ES-I3 (cell line): ENCODE measurements at regions not wholly inside any gene's neighbourhood (a gene's known extent, or its start where the extent isn't known, plus 50 kb on each side); places are given as distances from the start of the nearest gene placed in this dataset.

Experiments
- H3K36me3 ChIP-seq: 2 replicates; pipeline ENCODE4 v1.6.1; 2013; ENCODE audit warnings: mild to moderate bottlenecking, low read length, control low read depth, moderate library complexity; ENCODE audit not compliant: insufficient read depth
- H3K4me1 ChIP-seq: 2 replicates; pipeline ENCODE4 v1.6.1; 2013; ENCODE audit warnings: mild to moderate bottlenecking, control low read depth, low read length; ENCODE audit not compliant: insufficient read depth
- H3K9ac ChIP-seq: 2 replicates; pipeline ENCODE4 v1.6.1; 2013; ENCODE audit warnings: low read depth, mild to moderate bottlenecking, low read length, moderate library complexity
- H3K9me3 ChIP-seq: 2 replicates; pipeline ENCODE4 v1.6.1; 2013; ENCODE audit warnings: mild to moderate bottlenecking, low read length, moderate library complexity; ENCODE audit not compliant: control insufficient read depth, insufficient read depth

DNA sequence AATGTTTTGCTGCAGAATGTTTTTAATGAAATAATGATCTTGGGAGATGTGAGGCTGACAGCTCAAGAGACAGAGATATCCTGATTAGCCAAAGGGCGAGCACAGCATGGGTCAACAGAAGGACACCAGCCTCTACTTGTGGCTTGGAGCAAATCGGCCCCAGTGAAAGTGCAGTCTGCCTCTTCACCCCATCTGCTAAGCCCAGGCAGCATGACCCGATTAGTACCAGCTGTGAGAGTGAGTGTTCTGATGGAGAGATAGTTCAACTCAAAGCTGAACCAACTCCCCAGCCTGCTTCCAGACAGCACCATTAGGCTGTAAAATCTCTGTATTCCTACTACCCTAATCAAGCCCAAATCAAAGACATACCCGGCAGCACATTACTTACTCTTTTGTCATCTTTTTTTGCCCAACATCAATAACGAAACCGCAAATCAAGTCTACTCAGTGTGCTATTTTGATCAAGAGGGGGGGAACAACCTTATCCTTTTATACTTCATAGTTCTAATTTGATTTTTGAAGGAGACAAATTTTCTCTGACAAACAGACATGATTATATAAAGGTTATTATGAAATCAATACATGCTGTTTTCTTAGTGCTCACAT is 514.1 kb upstream of the NRSN1 start:
- Histone ChIP-seq H3K9me3 (no peaks in the 10 kb centered on the region), H3K36me3 (no peaks in the 10 kb centered on the region), H3K9ac (no peak overlapping the region), H3K4me1 (no peaks in the 10 kb centered on the region)

DNA sequence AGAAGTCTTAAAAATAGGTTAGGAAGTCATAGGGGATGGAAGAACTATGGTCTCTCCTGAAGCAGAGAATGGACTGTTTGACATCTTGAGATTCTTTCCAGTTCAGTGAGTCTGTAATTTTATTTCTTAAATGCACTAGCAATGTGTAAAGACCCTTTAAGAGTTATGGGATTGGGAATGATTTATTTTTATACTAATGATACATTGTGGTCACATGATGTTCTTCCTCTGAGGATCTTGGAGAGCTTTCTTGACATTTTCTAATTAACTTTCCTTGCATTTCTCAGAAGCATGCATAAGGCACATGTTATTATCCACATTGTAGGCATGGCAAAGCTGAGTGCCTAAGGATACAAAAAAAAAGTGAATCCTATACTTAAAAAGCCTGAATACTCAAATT is 507.6 kb upstream of the NRSN1 start:
- Histone ChIP-seq H3K9me3 (no peaks in the 10 kb centered on the region), H3K4me1 (0 out of 2 replicates have a peak, but pooled peaks cover 7% of the 10 kb centered on the region), H3K9ac (no peak overlapping the region), H3K36me3 (no peaks in the 10 kb centered on the region)

DNA sequence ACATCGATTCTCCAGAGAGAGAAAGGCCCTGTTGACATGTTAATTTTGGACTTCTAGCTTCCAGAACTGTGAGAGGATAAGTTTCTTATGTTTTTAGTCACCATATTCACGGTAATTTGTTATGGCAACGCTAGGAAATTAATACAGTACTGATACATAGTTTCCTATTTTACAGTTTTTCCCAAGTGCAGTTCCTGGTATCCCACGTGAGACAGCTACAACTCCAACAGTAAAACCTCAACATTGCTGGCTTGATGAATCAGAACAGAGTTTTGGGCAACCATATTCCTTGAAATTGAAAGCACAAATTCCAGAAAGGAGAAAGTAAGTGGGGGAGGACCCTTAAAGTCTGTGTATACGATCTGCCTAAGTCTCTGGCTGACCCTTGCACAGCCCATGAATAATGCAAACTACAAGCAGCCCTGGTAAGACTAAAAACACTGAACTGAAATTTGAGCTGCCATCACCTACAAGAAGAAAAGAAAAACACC is 505.1 kb upstream of the NRSN1 start:
- H3K36me3 ChIP-seq: no peaks in the 10 kb centered on the region
- 0 out of 2 replicates have a peak, but pooled peaks cover 7% of the 10 kb centered on the region for H3K4me1 ChIP-seq
- no peak overlapping the region for H3K9ac ChIP-seq
- H3K9me3 ChIP-seq: no peaks in the 10 kb centered on the region

DNA sequence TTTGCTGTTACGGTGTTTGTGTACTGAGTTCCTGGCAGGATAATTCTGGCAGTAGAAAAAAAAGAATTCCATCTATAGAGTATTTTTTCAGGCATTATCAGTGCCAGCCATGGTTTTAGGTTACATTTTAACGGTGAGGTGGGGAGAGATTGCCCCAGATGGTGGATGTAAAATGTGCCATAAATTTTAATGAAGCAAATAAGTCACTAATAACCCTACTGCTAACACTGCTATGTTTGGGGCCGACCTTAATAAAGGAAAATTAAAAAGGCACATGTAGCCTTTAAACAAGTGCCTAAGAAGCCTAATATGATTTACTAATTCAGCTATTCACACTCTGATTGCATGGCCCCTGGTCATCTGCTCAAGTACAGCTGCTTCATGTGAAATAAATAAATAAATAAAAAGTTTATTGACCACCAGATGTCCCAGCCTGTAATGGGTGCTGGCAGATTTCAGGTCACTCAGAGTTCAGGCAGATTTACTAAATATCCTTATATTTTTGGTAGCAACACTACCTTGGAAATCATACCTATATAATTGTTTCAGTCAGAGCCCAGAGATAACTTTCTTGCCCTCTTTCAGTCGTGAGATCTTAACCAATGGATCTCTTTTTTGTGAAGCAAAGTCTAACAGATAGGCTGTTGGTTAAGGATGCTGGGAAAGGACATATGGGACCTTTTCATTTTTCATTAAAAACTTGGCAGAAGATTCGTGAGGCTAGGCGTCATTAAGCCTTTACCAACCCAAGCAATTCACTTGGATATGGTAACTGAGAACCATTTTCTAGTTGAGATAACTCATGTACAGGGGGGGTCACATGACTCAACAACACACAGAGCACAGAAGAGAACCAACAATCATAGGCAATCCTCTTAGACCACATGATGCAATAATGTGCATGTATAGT is 495.0 kb upstream of the NRSN1 start:
- H3K4me1 ChIP-seq: no peaks in the 10 kb centered on the region
- H3K9me3 ChIP-seq: no peaks in the 10 kb centered on the region
- H3K36me3 ChIP-seq: no peaks in the 10 kb centered on the region
- no peak overlapping the region for H3K9ac ChIP-seq

DNA sequence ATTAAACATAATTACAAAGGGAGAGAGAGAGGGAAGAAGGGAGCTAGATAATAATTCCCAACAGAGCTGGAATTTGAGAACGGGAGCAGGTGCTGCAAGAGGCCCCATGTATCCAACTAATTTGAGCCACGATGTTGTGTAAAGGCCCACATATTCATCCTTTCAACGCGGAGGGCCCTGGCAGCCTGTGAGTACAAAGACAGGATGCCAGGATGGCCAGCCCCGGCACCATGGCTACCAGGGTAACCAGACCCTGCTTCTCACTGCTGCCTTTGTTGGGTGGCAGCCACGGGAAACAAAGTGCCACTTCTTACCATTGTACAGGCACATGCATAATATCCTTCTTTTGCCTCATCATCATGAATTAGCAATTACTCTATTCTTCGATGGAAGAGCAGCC is 492.0 kb upstream of the NRSN1 start:
- H3K4me1 ChIP-seq: no peaks in the 10 kb centered on the region
- H3K9me3 ChIP-seq: no peaks in the 10 kb centered on the region; the same call in 1 of the 2 replicates
- no peak overlapping the region for H3K9ac ChIP-seq
- H3K36me3 ChIP-seq: no peaks in the 10 kb centered on the region

DNA sequence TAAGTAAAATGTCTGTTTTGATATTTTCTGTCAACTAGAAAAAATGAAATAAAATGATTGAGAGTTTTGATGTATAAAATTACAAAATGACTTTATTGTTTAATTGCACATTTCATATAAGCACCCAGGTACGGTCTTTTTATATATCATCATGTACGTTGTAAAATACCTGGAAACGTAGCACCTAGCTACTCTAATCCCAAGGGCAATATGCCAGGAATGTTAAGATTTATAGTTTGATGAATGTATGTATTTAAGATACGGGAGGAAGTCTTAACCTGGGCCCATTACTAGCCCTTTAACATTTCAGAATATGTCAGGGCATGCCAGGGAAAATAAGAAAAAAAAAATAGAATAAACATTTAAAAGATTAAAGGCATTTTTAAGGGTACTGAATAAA is 490.9 kb upstream of the NRSN1 start:
- no peaks in the 10 kb centered on the region; the same call in 1 of the 2 replicates for H3K9me3 ChIP-seq
- no peak overlapping the region for H3K9ac ChIP-seq
- H3K36me3 ChIP-seq: no peaks in the 10 kb centered on the region
- H3K4me1 ChIP-seq: no peaks in the 10 kb centered on the region

DNA sequence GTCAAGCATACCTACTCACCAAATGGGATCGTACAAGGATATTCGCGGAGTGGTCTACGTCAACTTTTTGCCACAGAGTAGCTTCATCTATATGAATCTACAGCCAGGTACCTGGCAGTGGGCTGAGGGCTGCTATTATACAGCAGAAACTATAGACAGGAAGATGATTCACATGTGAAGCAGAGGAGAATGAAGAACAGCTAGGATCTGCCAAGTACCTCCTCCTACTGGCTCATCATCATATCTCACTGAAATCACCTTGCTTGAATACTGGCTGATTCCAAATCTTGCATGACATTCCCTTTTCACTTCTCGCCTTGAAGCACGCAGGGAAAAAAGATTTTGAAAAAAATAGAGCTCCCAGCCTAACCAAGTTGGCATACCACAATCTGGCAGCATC is 488.7 kb upstream of the NRSN1 start:
- Histone ChIP-seq H3K9ac (no peak overlapping the region), H3K9me3 (no peaks in the 10 kb centered on the region; the same call in 1 of the 2 replicates), H3K36me3 (no peaks in the 10 kb centered on the region), H3K4me1 (no peaks in the 10 kb centered on the region)

DNA sequence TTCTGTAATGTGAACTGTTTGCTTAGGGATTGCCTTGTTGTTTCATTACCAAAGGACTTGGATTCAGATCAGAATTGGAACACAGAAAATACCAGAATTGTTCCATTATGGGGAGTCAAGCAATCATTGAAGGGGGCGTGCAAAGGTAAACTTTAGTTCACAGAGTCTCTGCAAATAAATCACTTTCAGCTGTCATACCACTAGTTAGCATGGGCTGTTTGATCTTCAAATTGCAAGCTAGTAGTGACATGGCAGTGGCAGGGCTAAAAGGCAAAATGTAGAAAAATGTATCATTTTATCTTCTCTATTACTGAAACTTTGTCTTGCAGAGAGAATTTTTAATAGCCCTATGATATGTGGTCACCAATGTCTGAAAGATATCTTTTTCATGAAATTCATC is 483.2 kb upstream of the NRSN1 start:
- Histone ChIP-seq H3K9me3 (no peaks in the 10 kb centered on the region; the same call in 1 of the 2 replicates), H3K9ac (no peak overlapping the region), H3K4me1 (no peaks in the 10 kb centered on the region)

DNA sequence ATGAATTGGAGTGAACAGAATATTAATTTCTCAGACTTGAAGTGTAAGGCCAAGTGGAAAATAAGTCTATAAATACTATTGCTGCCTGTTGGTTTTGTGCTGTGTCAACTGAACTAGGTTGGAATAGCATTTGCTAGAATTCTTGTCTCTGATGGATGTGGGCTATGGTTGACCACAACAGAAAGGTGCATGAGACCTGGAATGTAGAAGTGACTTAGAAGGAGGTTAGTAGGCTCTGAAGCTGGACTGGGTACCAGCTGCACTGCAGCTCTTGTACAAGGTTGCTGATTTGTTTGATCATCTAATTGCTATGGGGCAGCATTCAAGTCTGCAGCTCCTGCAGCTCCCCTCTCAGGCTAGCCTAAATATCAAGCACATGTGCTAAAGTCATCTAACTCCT is 479.0 kb upstream of the NRSN1 start:
- Histone ChIP-seq H3K4me1 (no peaks in the 10 kb centered on the region), H3K9me3 (no peaks in the 10 kb centered on the region), H3K9ac (no peak overlapping the region), H3K36me3 (no peaks in the 10 kb centered on the region)

More for the DNA sequence above, 483.2 kb upstream of the NRSN1 start:
- no peaks in the 10 kb centered on the region for H3K36me3 ChIP-seq

DNA sequence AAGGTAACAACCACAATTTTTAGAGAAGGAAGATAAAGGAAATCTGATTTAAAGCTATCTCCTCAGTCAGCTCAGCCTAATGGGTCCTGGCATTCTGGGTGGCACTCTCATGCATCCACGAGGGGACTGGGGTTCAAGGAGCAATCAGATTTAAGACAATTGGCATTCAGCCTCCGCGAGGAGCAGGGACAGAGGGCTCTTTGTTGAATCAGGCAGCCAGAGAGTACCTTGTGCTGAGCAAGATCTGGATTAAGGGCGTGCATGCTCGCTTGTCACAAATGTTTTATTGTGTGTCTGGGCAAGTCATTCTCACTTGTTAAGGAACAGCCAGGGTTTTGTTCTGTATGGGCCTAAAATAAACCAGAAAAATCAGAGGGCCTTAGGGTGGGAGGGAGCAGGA is 475.3 kb upstream of the NRSN1 start:
- no peaks in the 10 kb centered on the region for H3K4me1 ChIP-seq
- H3K9me3 ChIP-seq: no peaks in the 10 kb centered on the region
- H3K9ac ChIP-seq: no peak overlapping the region
- H3K36me3 ChIP-seq: no peaks in the 10 kb centered on the region

DNA sequence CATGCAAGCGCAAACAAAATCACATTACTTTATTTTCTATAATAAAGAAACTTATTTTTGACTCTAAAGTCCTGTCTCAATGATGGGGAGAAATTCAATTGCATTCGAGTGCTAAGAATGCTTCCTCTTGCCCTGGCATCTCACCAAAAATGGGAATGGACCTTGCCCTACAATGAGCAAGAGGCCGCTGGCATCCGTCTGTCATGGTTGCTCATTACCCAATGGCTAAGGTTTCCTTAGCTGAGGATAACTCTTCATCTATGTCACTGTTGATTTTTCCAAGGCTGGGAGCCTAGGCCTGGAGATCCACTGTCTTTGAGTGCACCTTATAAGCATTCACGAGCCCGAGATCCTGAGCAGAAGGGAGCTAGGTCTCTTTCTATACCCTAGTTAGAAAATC is 471.3 kb upstream of the NRSN1 start:
- H3K9ac ChIP-seq: no peak overlapping the region
- 0 out of 2 replicates have a peak, but pooled peaks cover 4% of the 10 kb centered on the region for H3K4me1 ChIP-seq
- H3K36me3 ChIP-seq: no peaks in the 10 kb centered on the region
- H3K9me3 ChIP-seq: no peaks in the 10 kb centered on the region

DNA sequence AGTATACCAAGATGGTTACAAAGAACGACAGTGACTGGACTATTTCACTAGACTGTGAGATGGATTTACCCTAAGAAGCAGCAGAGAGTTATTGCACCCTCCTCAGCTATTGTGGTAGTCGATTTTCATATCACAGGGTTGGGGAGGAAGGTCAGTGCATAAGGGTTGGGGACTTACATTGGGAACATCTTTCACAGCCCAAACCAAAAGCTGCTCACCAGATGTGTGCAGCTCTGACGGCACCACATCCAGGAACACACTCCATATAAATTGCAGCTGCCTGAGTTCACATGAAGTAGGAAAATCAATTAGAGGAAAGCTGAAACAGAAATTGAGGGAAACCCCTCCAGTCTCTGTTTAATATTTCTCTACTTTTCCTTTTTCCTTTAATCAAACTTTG is 470.5 kb upstream of the NRSN1 start:
- H3K36me3 ChIP-seq: no peaks in the 10 kb centered on the region
- 0 out of 2 replicates have a peak, but pooled peaks cover 4% of the 10 kb centered on the region for H3K4me1 ChIP-seq
- H3K9me3 ChIP-seq: no peaks in the 10 kb centered on the region
- H3K9ac ChIP-seq: no peak overlapping the region

DNA sequence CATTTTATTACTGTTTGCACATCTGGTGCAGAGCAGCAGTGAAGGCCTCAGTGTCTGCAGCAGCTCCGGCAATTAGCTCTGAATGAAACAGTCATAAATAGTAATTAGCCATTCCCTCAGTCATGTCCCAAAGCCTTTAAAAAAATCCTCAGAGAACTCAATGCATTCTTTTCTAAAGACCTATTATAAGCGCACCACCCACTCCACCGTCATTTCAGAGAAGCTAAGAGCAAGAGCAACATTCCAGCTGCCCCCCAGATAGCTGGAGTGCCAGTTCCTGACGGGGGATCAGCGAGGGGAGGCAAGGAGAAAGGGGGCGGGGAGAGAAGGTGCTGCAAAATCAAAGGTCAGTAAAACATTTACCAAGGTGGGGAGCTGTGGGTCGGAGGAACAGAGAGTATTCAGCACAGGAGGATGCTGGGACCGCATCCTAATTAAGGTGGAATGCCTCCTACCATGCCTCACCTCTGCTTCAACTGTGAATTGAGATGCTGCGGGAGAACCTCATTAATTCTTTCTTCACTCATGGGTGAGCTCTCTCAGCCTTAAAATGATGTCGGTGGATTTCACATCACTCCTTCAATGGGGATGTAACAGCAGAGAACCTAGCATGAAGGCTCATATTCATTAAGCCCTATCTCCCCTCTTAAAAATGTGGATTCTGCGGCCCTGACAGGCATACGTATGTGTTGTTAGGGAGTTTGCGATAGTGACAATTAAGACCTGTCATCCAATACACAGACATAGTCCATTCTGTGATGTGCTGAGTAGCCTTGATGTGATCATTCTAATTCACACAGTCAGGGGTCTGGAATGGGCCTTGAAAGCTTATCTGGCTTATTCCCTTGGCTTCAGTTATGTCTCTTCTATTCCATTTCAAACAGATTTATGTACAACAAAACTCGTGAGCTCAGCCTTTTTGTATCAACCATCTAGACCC is 469.5 kb upstream of the NRSN1 start:
- no peak overlapping the region for H3K9ac ChIP-seq
- H3K4me1 ChIP-seq: 0 out of 2 replicates have a peak, but pooled peaks cover 4% of the 10 kb centered on the region
- no peaks in the 10 kb centered on the region for H3K36me3 ChIP-seq
- H3K9me3 ChIP-seq: no peaks in the 10 kb centered on the region

DNA sequence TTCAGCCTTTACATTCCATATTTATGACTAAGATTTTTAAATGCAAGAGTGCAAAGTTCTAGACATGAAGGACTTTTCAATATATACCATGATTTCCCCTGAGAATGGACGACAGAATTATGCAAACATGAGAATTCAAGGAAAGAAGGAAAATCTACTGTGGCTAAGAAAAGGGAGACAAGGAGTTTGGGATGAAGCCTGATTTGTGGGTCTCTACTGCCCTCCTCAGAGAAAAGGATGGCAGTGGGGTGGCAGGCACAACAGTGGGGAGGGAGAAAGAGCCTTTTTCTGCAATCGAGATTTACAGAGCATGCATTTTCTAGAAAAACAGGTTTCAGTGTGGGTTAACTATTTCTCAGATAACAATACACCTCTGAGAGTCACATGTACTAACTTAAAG is 466.9 kb upstream of the NRSN1 start:
- H3K9me3 ChIP-seq: no peaks in the 10 kb centered on the region
- no peak overlapping the region for H3K9ac ChIP-seq
- H3K4me1 ChIP-seq: 0 out of 2 replicates have a peak, but pooled peaks cover 4% of the 10 kb centered on the region
- H3K36me3 ChIP-seq: no peaks in the 10 kb centered on the region
